Epithelial cell of esophagus (primary cell): ENCODE measurements at regions not wholly inside any gene's neighbourhood (a gene's known extent, or its start where the extent isn't known, plus 50 kb on each side); places are given as distances from the start of the nearest gene placed in this dataset.
"Not testable (repeated sequence)": the region's sequence is repeated elsewhere in the genome, so short reads cannot be mapped to it uniquely, and the experiment has no call there.

Experiments used
- DNase-seq: peaks from one replicate; pipeline ENCODE4 v3.0.0; 2010; ENCODE audit warnings: low read depth
- H3K4me3 ChIP-seq: 2 replicates; pipeline ENCODE4 v1.5.1; 2011; ENCODE audit warnings: mild to moderate bottlenecking, low read length, control low read depth
- TF ChIP-seq, protein P1 (sequence below): IDR thresholded peaks from 2 replicates; pipeline ENCODE4 v1.5.1; 2011; ENCODE audit warnings: low read depth, mild to moderate bottlenecking, low read length, control low read depth, inconsistent platforms; ENCODE audit not compliant: insufficient read depth; ENCODE audit errors: missing control alignments

DNA sequence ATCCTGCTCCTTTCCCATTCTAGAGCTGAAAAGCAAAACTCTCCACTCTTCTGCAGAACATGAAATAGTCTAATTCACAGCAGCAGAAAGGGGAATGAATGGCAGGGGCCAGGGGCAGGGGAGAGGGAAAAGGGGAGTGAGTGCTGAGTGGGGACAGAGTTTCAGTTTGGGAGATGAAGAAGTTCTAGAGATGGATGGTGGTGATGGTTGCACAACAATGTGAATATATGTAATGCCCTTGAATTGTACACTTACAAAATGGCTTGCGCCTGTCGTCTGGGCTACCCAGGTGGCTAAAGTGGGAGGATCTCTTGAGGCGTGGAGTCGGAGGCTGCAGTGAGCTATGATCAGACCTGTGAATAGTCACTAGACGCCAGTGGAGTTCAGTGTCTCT is 78.5 kb upstream of the MEF2A start:
- TF ChIP-seq, protein P1, sequence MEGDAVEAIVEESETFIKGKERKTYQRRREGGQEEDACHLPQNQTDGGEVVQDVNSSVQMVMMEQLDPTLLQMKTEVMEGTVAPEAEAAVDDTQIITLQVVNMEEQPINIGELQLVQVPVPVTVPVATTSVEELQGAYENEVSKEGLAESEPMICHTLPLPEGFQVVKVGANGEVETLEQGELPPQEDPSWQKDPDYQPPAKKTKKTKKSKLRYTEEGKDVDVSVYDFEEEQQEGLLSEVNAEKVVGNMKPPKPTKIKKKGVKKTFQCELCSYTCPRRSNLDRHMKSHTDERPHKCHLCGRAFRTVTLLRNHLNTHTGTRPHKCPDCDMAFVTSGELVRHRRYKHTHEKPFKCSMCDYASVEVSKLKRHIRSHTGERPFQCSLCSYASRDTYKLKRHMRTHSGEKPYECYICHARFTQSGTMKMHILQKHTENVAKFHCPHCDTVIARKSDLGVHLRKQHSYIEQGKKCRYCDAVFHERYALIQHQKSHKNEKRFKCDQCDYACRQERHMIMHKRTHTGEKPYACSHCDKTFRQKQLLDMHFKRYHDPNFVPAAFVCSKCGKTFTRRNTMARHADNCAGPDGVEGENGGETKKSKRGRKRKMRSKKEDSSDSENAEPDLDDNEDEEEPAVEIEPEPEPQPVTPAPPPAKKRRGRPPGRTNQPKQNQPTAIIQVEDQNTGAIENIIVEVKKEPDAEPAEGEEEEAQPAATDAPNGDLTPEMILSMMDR = no peak
- no peak for DNase-seq
- no peak overlapping the region for H3K4me3 ChIP-seq

- TF ChIP-seq, protein P1 = no peak
- no peak for DNase-seq
- H3K4me3 ChIP-seq = no peak overlapping the region
Measured at GRCh38 chr15:99492275-99492674, 73.5 kb upstream of the MEF2A start.

GRCh38 chr15:99492716-99493115 is 73.1 kb upstream of the MEF2A start:
- DNase-seq = no peak
- H3K4me3 ChIP-seq = no peak overlapping the region
- TF ChIP-seq, protein P1 = no peak

- H3K4me3 ChIP-seq = no peak overlapping the region
- TF ChIP-seq, protein P1 = no peak
Measured at GRCh38 chr15:99493461-99493860, 72.3 kb upstream of the MEF2A start.

DNA sequence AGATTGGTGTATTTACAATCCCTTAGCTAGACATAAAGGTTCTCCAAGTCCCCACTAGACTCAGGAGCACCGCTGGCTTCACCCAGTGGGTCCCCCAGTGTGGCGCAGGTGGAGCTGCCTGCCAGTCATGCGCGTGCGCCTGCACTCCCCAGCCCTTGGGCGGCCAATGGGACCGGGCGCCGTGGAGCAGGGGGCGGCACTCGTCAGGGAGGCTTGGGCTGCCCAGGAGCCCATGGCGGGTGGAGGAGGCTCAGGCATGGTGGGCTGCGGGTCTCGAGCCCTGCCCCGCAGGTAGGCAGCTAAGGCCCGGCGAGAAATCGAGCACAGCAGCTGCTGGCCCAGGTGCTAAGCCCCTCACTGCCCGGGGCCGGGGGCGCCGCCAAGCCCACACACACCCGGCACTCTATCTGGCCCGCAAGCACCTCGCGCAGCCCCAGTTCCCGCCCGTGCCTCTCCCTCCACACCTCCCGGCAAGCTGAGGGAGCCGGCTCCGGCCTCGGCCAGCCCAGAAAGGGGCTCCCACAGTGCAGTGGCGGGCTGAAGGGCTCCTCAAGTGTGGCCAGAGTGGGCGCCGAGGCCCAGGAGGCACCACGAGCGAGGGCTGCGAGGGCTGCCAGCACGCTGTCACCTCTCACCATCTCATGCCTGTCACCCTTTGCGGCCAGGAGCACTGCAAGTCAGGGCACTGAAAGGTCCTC is 71.1 kb upstream of the MEF2A start:
- not testable (repeated sequence) for DNase-seq, H3K4me3 ChIP-seq

More at GRCh38 chr15:99493461-99493860, 72.3 kb upstream of the MEF2A start:
- no peak for DNase-seq

GRCh38 chr15:99495430-99496301 is 70.1 kb upstream of the MEF2A start:
- TF ChIP-seq, protein P1 = no peak
- no peak overlapping the region for H3K4me3 ChIP-seq
- DNase-seq = no peak

GRCh38 chr15:99496302-99496629 is 69.5 kb upstream of the MEF2A start:
- no peak for DNase-seq
- TF ChIP-seq, protein P1 = no peak
- no peak overlapping the region for H3K4me3 ChIP-seq
